ENCODE measurements at regions not wholly inside any gene's neighbourhood (a gene's known extent, or its start where the extent isn't known, plus 50 kb on each side); places are given as distances from the start of the nearest gene placed in this dataset.

DNA sequence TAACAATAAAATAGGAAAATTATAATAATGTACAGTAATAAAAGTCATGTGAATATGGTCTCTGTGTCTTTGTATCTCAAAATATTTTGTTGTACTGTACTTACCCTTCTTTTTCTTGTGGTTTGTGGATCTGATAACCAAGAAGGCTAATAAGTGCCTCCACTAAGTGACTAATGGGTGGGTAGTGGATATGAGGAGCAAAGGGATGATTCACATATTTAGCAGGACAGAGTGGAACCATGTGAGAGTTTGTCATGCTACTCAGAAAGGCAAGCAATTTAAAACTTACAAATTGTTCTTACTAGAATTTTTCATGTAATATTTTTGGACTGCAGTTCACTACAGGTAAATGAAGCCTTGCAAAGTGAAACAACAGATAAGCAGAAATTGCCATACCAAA is 1241.2 kb upstream of the CDH2 start:
- no peak for ATAC-seq
- no peak overlapping the region for H3K9ac ChIP-seq (ENCODE audit: insufficient read depth, low read depth, low read length)
- H3K9me3 ChIP-seq (ENCODE audit: low read length): peaks cover 71% of the 10 kb centered on the region
- H3K79me2 ChIP-seq (ENCODE audit: insufficient read depth, low read length): no peaks in the 10 kb centered on the region
- FAIRE-seq: no peak
- no peak overlapping the region for H3K4me3 ChIP-seq (replicated peaks in 1 of 3; ENCODE audit: insufficient read depth in 1 of 3, low read depth in 2 of 3, low read length in 3 of 3)
- no peaks in the 10 kb centered on the region for H3K4me1 ChIP-seq (ENCODE audit: insufficient read depth, low read length)
- no peaks in the 10 kb centered on the region for H3K36me3 ChIP-seq (replicated peaks in 1 of 2; ENCODE audit: control insufficient read depth in 1 of 2, insufficient read depth in 2 of 2, low read length in 2 of 2)
- H3K27me3 ChIP-seq (ENCODE audit: control insufficient read depth in 1 of 2, insufficient read depth in 2 of 2, low read length in 2 of 2): no peaks in the 10 kb centered on the region
- CTCF ChIA-PET (ENCODE audit: low intra/inter-chr PET ratio, low total read pairs): no interaction called here
- TF ChIP-seq ZNF530 (CRISPR knock-in tag; IDR thresholded peaks at IDR 0.05; ENCODE audit: low read depth): no peak
- no peak for TF ChIP-seq PCBP2 (optimal IDR thresholded peaks at IDR 0.05; ENCODE audit: low read depth, low read length, poor library complexity, severe bottlenecking)
- BruUV-seq (replicated peaks): no TSS peak
- no peak overlapping the region for H3K4me2 ChIP-seq (ENCODE audit: low read depth, low read length)
- no peaks in the 10 kb centered on the region for H4K20me1 ChIP-seq (ENCODE audit: insufficient read depth, low read length)
- no peak for DNase-seq (ENCODE audit: low spot score)
- no peak overlapping the region for H2AFZ ChIP-seq (ENCODE audit: low read length)
- no peak overlapping the region for H3K27ac ChIP-seq (ENCODE audit: extremely low read length, insufficient read depth, low read length)
- POLR2A ChIA-PET: no interaction called here
- intact Hi-C loops (cut with micrococcal nuclease; ENCODE audit: unreplicated experiment): no loop called here
- in situ Hi-C loops (cut with HindIII; ENCODE audit: extremely low pct_ligation_motif_present, low pct_unique_long_range_greater_than_20kb): no loop called here

DNA sequence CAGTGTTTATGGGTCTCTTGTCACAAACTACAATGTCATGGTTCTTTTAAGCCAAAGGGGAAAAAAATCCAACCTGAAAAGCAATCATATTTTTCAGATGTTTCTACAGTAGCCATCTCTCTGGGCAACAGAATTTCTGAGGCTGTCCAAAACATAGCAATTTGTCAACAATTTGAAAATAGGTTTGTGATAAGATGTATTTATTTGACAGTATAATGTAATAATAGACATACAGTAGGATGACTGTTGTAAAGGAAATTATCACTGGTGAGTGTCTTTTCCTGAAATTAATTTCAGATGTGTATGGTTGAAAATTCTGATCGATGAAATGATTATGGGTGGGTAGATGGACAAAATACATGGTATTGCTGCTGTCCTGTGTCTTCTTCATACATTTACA is 1230.1 kb upstream of the CDH2 start:
- H3K9ac ChIP-seq (ENCODE audit: insufficient read depth, low read depth, low read length): no peak overlapping the region
- TF ChIP-seq TP53 (CRISPR knock-in tag; conservative IDR thresholded peaks at IDR 0.05): no peak
- TF ChIP-seq, protein P1, sequence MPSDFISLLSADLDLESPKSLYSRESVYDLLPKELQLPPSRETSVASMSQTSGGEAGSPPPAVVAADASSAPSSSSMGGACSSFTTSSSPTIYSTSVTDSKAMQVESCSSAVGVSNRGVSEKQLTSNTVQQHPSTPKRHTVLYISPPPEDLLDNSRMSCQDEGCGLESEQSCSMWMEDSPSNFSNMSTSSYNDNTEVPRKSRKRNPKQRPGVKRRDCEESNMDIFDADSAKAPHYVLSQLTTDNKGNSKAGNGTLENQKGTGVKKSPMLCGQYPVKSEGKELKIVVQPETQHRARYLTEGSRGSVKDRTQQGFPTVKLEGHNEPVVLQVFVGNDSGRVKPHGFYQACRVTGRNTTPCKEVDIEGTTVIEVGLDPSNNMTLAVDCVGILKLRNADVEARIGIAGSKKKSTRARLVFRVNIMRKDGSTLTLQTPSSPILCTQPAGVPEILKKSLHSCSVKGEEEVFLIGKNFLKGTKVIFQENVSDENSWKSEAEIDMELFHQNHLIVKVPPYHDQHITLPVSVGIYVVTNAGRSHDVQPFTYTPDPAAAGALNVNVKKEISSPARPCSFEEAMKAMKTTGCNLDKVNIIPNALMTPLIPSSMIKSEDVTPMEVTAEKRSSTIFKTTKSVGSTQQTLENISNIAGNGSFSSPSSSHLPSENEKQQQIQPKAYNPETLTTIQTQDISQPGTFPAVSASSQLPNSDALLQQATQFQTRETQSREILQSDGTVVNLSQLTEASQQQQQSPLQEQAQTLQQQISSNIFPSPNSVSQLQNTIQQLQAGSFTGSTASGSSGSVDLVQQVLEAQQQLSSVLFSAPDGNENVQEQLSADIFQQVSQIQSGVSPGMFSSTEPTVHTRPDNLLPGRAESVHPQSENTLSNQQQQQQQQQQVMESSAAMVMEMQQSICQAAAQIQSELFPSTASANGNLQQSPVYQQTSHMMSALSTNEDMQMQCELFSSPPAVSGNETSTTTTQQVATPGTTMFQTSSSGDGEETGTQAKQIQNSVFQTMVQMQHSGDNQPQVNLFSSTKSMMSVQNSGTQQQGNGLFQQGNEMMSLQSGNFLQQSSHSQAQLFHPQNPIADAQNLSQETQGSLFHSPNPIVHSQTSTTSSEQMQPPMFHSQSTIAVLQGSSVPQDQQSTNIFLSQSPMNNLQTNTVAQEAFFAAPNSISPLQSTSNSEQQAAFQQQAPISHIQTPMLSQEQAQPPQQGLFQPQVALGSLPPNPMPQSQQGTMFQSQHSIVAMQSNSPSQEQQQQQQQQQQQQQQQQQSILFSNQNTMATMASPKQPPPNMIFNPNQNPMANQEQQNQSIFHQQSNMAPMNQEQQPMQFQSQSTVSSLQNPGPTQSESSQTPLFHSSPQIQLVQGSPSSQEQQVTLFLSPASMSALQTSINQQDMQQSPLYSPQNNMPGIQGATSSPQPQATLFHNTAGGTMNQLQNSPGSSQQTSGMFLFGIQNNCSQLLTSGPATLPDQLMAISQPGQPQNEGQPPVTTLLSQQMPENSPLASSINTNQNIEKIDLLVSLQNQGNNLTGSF (CRISPR knock-in tag; IDR thresholded peaks at IDR 0.05): no peak
- no peak overlapping the region for H2AFZ ChIP-seq (ENCODE audit: low read length)
- in situ Hi-C loops (cut with HindIII; ENCODE audit: extremely low pct_ligation_motif_present, low pct_unique_long_range_greater_than_20kb): no loop called here
- intact Hi-C loops (cut with micrococcal nuclease; ENCODE audit: unreplicated experiment): no loop called here
- H3K4me2 ChIP-seq (ENCODE audit: low read depth, low read length): no peak overlapping the region
- FAIRE-seq (no peak), ATAC-seq (no peak), DNase-seq (ENCODE audit: low spot score) (no peak)
- H3K9me3 ChIP-seq (ENCODE audit: low read length): no peaks in the 10 kb centered on the region
- no peak overlapping the region for H3K27ac ChIP-seq (ENCODE audit: extremely low read length, insufficient read depth, low read length)
- H3K36me3 ChIP-seq (replicated peaks in 1 of 2; ENCODE audit: control insufficient read depth in 1 of 2, insufficient read depth in 2 of 2, low read length in 2 of 2): no peaks in the 10 kb centered on the region
- no TSS peak for BruUV-seq (replicated peaks)
- no peaks in the 10 kb centered on the region for H3K4me1 ChIP-seq (ENCODE audit: insufficient read depth, low read length)
- WGBS (ENCODE audit: low lambda C conversion rate): 9% methylated on average over 1 of the region's 1 CpG
- POLR2A ChIA-PET: no interaction called here
- CTCF ChIA-PET (ENCODE audit: low intra/inter-chr PET ratio, low total read pairs): no interaction called here
- no peaks in the 10 kb centered on the region for H3K27me3 ChIP-seq (ENCODE audit: control insufficient read depth in 1 of 2, insufficient read depth in 2 of 2, low read length in 2 of 2)
- no peaks in the 10 kb centered on the region for H4K20me1 ChIP-seq (ENCODE audit: insufficient read depth, low read length)
- H3K79me2 ChIP-seq (ENCODE audit: insufficient read depth, low read length): no peaks in the 10 kb centered on the region
- H3K4me3 ChIP-seq (replicated peaks in 1 of 3; ENCODE audit: insufficient read depth in 1 of 3, low read depth in 2 of 3, low read length in 3 of 3): no peak overlapping the region
